Umbilical cord (tissue), 1 donor: ENCODE measurements at regions not wholly inside any gene's neighbourhood (a gene's known extent, or its start where the extent isn't known, plus 50 kb on each side); places are given as distances from the start of the nearest gene placed in this dataset.
A peak's percentile ranks its signal among the peaks of the same experiment; 100 is the strongest.
"Not testable (repeated sequence)": the region's sequence is repeated elsewhere in the genome, so short reads cannot be mapped to it uniquely, and the experiment has no call there.

Experiments
- DNase-seq: peaks from one replicate; pipeline ENCODE4 v3.0.0-alpha.2; 2015; ENCODE audit warnings: low spot score

DNA sequence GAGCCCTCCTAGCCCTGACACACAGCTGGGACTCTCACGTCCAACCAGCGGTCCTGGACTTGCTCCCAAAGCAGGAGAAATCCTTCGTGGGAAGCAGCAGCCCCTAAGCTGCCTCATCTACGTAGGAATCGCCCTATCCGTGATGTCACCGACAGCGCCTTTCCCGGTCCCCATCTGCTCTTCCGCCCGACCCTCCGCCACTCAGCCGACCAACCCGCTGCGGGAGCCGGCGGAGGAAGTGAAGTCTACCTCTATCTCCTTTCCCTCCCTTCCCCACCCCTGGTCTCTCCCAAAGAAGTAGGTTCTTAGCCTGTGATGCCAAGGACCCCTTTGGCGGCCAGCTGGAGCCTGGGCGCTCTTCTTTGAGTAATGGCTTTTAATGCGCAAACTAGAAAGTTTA, 272.1 kb downstream of the FAM72C start:
- DNase-seq: no peak

DNA sequence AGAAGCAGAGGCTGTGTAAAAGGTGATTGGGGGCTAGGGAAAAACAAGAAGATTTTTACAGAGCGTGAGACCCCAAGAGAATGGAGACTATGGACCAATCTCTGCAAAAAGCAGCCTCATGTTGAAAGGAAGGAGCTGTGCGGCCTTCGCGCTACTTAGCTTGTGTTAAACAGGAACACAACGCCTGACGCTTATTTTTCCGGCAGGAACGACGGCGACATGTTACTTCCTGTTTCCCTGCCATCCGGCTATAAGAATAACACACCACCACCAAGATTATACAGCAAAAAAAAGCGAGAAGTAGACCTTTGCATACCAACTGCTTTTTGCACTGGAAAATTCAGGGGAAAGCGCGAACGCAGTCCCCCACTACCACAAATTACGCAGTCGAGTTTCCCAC, 272.7 kb downstream of the FAM72C start:
- DNase-seq: peak; percentile 9

- DNase-seq: peak; percentile 2
These were observed 273.8 kb downstream of the FAM72C start for GRCh38 chr1:143698016-143698415.

DNA sequence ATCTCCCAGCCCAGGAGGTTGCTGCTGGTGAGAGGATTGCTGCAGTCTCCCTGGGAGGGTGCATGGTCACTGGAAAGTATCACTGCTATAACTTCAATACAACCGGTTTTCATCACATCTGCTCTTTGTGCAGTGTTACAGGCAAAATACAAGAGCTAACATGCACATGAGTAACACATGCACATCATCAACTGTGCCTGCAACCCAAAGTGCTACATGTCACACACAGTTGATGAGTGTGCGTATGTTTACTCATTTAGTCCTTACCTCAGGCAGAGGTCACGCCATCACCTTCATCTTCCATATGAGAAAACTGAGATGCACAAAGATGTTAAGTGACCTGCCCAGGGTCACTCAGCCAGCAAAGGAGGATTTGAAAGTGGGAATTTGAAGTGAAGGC, 277.7 kb downstream of the FAM72C start:
- DNase-seq: no peak

- DNase-seq: no peak
These were observed 279.7 kb downstream of the FAM72C start for GRCh38 chr1:143691971-143692529.

GRCh38 chr1:143691400-143691891, 280.3 kb downstream of the FAM72C start:
- no peak for DNase-seq

GRCh38 chr1:143689781-143690180, 282.0 kb downstream of the FAM72C start:
- DNase-seq: no peak

DNA sequence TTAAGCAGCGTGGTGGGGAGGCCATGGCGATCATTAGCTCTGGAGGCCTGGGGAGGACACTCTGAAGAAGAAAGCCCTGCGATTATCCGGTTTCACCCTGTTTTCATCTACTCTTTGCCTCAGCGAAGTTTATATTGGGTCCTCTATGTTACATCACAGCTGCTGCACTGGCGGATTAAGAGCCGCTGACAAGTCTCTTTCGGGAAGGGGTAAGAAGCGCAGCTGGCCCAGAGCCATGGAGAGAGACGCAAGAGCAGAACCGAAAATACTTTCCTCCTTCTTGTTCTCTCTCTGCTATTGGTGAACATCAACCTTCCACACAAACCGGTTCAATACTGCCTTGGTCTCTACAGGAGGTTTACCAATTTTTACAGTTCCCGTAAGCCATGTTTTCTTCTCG, 291.5 kb downstream of the FAM72C start:
- no peak for DNase-seq

DNA sequence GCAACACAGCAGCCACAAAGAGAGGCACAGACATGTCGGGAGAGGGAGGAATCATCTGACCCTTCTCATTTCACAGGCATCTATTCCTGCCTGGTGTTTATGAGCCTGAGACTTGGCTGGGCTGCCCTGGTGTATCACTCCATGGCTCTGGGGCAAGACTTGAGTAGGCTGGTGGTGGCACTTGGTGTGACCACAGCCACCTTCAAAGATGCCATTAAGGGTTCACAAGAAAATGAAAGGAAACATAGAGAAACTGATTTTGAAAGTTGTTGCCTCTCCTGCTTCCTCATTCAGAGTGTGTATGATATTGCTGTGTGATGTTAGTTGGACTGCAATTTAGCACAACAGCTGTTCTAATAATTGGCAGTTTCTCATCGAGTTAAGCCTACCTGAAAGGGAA, 298.8 kb downstream of the FAM72C start:
- no peak for DNase-seq

DNA sequence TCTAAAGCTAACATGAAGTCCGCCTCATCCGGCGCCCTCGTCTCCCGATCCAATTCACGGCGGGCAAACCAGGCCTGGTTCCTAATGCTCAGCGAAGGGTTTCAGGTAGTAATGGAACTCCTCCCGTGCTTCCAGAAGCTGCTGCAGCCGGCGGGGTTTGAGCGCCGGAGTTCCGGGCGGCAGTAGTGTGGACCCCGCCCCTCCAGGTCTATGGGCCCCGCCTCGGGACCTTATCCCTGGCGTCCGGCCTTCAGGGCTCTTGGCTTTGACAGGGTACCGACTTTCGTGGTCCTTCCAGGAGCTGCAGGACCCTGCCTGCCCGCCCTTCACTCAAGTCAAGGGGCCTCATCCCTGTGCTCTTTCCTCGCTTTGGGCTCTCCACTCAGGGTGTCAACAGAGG, 304.1 kb downstream of the FAM72C start:
- no peak for DNase-seq

DNA sequence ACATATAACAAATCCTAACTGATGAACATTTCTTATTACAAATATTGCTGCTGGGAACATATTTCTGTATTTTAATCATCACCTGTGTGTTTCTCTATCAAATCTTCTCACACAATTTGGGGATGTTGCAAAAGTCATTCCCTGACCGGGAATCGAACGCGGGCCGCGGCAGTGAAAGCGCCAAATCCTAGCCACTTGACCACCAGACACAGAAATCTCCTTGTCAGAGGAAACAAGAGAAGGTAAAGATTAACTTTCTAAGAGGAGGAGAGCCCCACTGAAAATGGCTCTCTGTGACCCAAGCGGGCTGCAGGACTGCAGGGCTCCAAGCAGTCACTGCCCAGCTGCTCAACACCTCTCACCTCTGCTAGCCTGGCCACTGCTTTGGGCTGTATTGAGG, 304.9 kb downstream of the FAM72C start:
- no peak for DNase-seq

GRCh38 chr1:143665606-143666005, 306.2 kb downstream of the FAM72C start:
- no peak for DNase-seq

DNA sequence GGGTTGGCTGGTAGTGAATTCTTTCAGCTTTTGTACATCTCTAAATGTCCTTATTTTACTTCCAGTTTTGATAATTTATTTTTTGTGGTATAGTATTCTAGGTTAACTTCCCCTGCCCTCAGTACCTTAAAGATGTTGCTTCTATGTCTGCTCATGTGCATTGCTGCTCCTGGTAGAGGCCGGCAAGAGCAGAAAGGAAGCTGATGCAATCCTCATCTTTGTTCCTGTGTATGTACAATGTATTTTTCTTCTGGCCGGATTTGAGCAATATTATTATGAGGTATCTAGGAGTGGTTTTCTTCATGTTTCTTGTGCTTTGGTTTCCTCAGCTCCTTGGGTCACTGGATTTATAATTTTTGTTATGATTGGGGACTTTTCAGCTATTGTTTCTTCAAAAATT, 308.7 kb downstream of the FAM72C start:
- not testable (repeated sequence) for DNase-seq

DNA sequence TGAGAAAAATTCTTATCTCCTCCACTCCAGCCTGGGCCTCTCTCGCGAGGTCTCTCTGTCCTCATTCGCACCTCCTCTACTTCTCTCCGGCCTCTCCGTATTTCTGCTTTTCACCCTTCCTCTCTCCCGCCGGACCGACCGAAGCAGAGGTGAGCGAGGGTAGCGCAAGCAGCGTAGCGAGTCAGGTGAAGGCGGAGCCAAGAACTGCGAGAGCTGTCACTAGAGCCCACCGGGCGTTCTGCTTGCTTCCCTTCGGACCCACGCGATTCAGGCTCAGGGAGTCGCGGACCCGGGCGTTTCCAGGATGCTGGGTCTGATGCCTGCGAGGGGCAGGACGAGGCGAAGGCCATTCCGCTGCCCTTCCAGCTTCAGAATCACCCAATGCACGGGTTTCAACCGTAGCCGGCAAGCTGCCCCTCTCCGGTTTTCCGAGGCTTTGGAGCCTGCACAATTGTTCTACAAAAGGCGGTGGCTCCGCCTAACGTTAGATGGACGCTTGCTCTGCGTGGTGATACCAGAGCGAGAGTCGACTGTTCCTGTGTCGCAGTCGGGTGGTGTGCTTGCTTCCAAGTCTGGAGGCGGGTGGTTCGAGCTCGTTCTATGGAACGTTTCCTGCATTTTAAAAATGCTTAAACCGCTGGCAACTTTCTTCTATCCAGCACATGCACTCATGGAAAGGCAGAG, 310.2 kb downstream of the FAM72C start:
- DNase-seq: peak; percentile 1

GRCh38 chr1:143660354-143660941, 311.3 kb downstream of the FAM72C start:
- no peak for DNase-seq

DNA sequence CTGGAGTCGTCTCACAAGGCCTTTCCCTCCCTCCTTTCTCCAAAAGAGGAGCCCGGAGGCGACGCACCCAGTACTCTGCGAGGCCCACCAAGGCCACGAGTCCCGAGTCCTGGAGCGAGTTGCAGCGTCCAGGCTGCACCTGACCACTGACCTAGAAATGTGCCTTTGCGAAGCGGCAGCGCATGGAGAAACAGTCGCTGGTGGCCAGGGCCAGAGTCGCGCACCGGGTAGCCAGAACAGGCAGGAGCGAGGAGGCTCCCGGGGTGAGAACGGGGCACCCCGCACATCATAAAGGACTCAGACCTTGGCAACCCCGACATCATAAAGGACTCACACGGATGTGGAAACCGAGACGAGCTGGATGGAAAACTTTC, 318.4 kb downstream of the FAM72C start:
- no peak for DNase-seq

GRCh38 chr1:143652744-143653428, 318.9 kb downstream of the FAM72C start:
- DNase-seq: no peak

DNA sequence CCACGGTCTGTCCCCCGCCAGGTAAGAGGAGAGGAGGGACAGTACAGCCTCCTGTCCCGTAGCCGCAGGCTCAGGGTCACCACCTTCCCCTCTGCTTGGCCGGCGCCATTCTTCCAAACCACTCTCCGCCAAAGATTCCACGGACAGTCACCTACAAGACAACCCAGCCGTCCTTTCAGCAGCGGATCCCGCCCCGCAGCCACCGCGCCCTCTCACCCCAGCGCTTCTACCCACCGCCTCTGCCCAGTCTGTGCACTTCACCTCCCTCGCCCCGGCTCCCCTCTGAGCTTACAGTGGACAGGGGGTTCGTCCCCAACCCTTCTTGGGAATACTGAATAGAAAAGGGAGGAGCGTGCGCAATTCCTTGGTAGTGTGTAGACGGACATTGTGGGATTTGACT, 319.6 kb downstream of the FAM72C start:
- no peak for DNase-seq

DNA sequence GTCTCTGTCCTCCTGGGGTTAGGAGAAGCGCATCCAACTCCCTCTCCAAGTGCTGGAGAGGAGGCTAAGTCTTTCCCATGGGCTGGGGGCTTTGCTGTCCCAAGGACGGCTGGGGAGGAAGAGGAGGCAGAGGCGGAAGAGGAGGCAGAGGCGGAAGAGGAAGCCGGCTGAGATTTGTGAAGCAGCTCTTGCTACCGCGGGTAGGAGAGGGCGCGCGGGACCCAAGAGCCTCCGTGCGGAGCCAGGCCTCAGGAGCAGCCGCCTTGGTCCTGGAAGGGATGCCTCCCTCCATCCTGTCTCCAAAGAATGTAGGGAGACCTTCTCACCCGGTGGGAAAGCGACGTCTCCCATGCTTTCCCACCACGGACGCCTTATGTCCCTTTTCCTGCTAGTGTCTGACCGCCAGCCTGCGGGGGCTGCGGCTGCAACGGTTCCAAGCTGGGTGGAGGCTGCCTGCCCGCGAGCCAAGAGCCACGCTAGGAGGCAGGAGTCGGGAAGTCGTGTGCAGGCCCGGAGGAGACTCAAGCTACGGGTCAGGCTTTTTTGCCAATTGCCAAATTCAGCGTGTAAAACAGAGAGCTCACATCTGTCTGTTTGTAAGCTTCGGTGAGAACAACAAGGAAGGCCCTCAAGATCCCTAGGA, 320.3 kb downstream of the FAM72C start:
- DNase-seq: no peak

DNA sequence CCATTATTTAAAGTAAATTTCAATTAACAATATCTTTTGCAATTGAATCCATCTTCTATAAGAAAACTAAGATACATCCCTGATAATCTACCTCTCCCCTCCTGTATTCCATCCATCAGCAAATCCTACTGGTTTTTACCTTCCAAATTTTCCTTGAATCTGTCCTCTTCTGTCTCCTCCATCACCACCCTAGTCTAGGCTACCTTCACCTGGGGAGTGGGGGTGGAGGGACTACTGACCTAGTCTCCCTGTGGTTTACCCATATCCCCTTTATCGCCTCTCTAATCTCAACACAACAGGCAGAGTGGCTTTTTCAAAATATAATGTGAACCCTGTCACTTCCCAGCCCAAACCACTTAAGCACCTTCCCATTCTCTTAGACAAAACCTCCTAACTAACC, 327.8 kb downstream of the FAM72C start:
- DNase-seq: not testable (repeated sequence)

- no peak for DNase-seq
These were observed 328.5 kb downstream of the FAM72C start for GRCh38 chr1:143643148-143643885.
